Trophoblast cell (in vitro differentiated cells and primary cell): ENCODE measurements at regions not wholly inside any gene's neighbourhood (a gene's known extent, or its start where the extent isn't known, plus 50 kb on each side); places are given as distances from the start of the nearest gene placed in this dataset.
"Not testable (repeated sequence)": the region's sequence is repeated elsewhere in the genome, so short reads cannot be mapped to it uniquely, and the experiment has no call there.

Source experiments
- DNase-seq, 2 donors: peaks; one replicate each; pipeline ENCODE4 v3.0.0-alpha.2; 2016
- H2AFZ ChIP-seq: 2 replicates; pipeline ENCODE4 v1.6.1; 2013; ENCODE audit warnings: low read length, moderate library complexity, mild to moderate bottlenecking; ENCODE audit not compliant: insufficient read depth, poor library complexity
- H2AK5ac ChIP-seq: 2 replicates; pipeline ENCODE4 v1.6.1; 2013; ENCODE audit warnings: mild to moderate bottlenecking, low read length
- H2BK120ac ChIP-seq: 2 replicates; pipeline ENCODE4 v1.6.1; 2013; ENCODE audit warnings: low read length, mild to moderate bottlenecking, moderate library complexity; ENCODE audit not compliant: insufficient read depth, poor library complexity
- H2BK12ac ChIP-seq: 2 replicates; pipeline ENCODE4 v1.6.1; 2013; ENCODE audit warnings: mild to moderate bottlenecking, low read length, moderate library complexity
- H2BK5ac ChIP-seq: 2 replicates; pipeline ENCODE4 v1.6.1; 2013; ENCODE audit warnings: low read length, low read depth, moderate library complexity, mild to moderate bottlenecking; ENCODE audit not compliant: poor library complexity
- H3K14ac ChIP-seq: 2 replicates; pipeline ENCODE4 v1.6.1; 2013; ENCODE audit warnings: mild to moderate bottlenecking, low read length
- H3K18ac ChIP-seq: 2 replicates; pipeline ENCODE4 v1.6.1; 2013; ENCODE audit warnings: mild to moderate bottlenecking, low read length
- H3K23ac ChIP-seq: 2 replicates; pipeline ENCODE4 v1.6.1; 2013; ENCODE audit warnings: low read length
- H3K27ac ChIP-seq: 2 replicates; pipeline ENCODE4 v1.5.1; 2013; ENCODE audit warnings: low read depth, mild to moderate bottlenecking, inconsistent platforms, low read length, moderate library complexity
- H3K27me3 ChIP-seq: 2 replicates; pipeline ENCODE4 v1.6.1; 2013; ENCODE audit warnings: inconsistent platforms, mild to moderate bottlenecking, low read length, moderate library complexity; ENCODE audit not compliant: insufficient read depth
- H3K36me3 ChIP-seq, 2 experiments: 1 replicate in 1 of 2; 2 replicates in 1 of 2; pipeline ENCODE4 v1.6.1; 2013; ENCODE audit warnings: low read length in 2 of 2, mild to moderate bottlenecking in 2 of 2, moderate library complexity in 1 of 2; ENCODE audit not compliant: insufficient read depth in 2 of 2, control insufficient read depth in 1 of 2
- H3K4ac ChIP-seq: 2 replicates; pipeline ENCODE4 v1.6.1; 2013; ENCODE audit warnings: low read depth, mild to moderate bottlenecking, low read length, moderate library complexity
- H3K4me1 ChIP-seq, 2 experiments: 1 replicate in 1 of 2; 2 replicates in 1 of 2; pipeline ENCODE4 v1.6.1; 2013; ENCODE audit warnings: low read length in 2 of 2, mild to moderate bottlenecking in 2 of 2, moderate library complexity in 1 of 2; ENCODE audit not compliant: insufficient read depth in 2 of 2, control insufficient read depth in 1 of 2
- H3K4me2 ChIP-seq: 2 replicates; pipeline ENCODE4 v1.6.1; 2013; ENCODE audit warnings: inconsistent platforms, mild to moderate bottlenecking, low read length, moderate library complexity
- H3K4me3 ChIP-seq: 2 replicates; pipeline ENCODE4 v1.5.1; 2013; ENCODE audit warnings: mild to moderate bottlenecking, low read depth, low read length, inconsistent platforms
- H3K79me1 ChIP-seq: one replicate; pipeline ENCODE4 v1.6.1; 2013; ENCODE audit warnings: low read length
- H3K79me2 ChIP-seq: 2 replicates; pipeline ENCODE4 v1.6.1; 2013; ENCODE audit warnings: low read length, mild to moderate bottlenecking; ENCODE audit not compliant: control insufficient read depth, insufficient read depth, poor library complexity
- H3K9ac ChIP-seq: 2 replicates; pipeline ENCODE4 v1.6.1; 2013; ENCODE audit warnings: mild to moderate bottlenecking, low read length
- H3K9me3 ChIP-seq: 2 replicates; pipeline ENCODE4 v1.6.1; 2013; ENCODE audit warnings: low read depth, mild to moderate bottlenecking, control low read depth, inconsistent platforms, low read length; ENCODE audit not compliant: insufficient read depth
- H4K12ac ChIP-seq: 2 replicates; pipeline ENCODE4 v1.6.1; 2013; ENCODE audit warnings: low read depth, mild to moderate bottlenecking, low read length, moderate library complexity
- H4K8ac ChIP-seq: 2 replicates; pipeline ENCODE4 v1.6.1; 2013; ENCODE audit warnings: low read depth, mild to moderate bottlenecking, low read length, moderate library complexity
- H4K91ac ChIP-seq: one replicate; pipeline ENCODE4 v1.6.1; 2013; ENCODE audit warnings: low read depth, mild to moderate bottlenecking, low read length, moderate library complexity
- WGBS: extraction: QIAGEN DNeasy Blood & Tissue Kit; methylation state at CpG from one replicate; pipeline ENCODE4 v1.1.7; 2013; ENCODE audit warnings: missing lambda C conversion rate; ENCODE audit not compliant: insufficient read length, insufficient coverage; ENCODE audit errors: extremely low coverage; 5-methylcytosine and 5-hydroxymethylcytosine counted together

DNA sequence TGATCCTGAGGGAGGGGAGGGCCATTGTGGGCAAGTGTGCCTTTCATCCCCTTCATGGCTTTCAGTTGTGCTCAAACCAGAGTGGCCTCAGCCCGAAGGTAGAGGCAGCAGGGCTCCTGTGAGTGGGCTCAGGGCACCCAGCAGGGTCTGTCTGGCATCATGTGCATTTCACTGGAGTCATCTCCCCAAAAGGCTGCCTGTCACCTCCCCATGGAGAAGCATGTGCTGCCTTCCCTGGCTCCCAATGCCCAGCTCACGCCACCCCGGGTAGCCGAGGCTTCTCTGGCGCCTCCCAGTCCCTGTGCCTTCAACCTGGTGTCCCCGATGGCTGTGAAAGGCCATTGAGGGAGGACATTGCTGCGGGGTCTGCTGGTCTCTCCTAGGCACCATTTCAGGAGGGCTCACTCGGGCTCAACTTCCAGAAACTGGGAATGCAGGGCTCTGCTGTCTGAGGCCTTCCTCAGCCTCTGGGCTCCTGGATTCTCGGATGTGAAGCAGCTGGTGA lies 213.9 kb downstream of the BANP start:
- H3K4me1 ChIP-seq, H3K36me3 ChIP-seq, H3K23ac ChIP-seq, H3K9me3 ChIP-seq, H3K27ac ChIP-seq, H3K27me3 ChIP-seq, H4K8ac ChIP-seq, H3K14ac ChIP-seq, H4K91ac ChIP-seq, H2BK12ac ChIP-seq, H3K18ac ChIP-seq, H3K9ac ChIP-seq, H2BK5ac ChIP-seq, H2BK120ac ChIP-seq, H3K4me2 ChIP-seq, H4K12ac ChIP-seq, H3K79me1 ChIP-seq, H3K4ac ChIP-seq, DNase-seq, H3K4me3 ChIP-seq, H2AFZ ChIP-seq, H3K79me2 ChIP-seq, H2AK5ac ChIP-seq: not testable (repeated sequence)
- no CpG with 5 or more reads among the region's 9 CpGs for WGBS

DNA sequence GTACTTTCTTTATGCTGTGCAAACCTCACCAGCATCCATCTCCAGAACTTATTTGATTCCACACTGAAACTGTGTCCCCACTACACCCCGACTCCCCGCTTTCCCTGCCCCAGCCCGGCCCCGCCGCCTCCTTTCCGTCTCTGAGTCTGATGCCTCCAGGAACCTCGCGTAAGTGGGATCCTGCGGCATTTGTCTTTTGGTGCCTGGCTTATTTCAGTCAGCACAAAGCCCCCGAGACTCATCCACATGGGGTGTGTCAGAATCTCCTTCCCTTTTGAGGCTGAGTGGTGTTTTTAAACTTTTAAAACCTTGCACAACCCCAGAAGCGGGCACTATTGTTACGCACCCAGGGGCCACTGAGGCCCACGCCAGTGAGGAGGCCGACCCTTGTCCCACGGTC lies 214.4 kb downstream of the BANP start:
- H3K23ac ChIP-seq, H3K9me3 ChIP-seq, H3K14ac ChIP-seq, H3K9ac ChIP-seq, H3K36me3 ChIP-seq, H2BK5ac ChIP-seq, H3K79me2 ChIP-seq, DNase-seq, H2AFZ ChIP-seq, H4K12ac ChIP-seq, H4K8ac ChIP-seq, H4K91ac ChIP-seq, H3K27me3 ChIP-seq, H2BK12ac ChIP-seq, H2AK5ac ChIP-seq, H3K79me1 ChIP-seq, H3K4me1 ChIP-seq, H3K27ac ChIP-seq, H3K18ac ChIP-seq, H3K4me2 ChIP-seq, H3K4ac ChIP-seq, H2BK120ac ChIP-seq, H3K4me3 ChIP-seq: not testable (repeated sequence)
- no CpG with 5 or more reads among the region's 15 CpGs for whole genome bisulfite sequencing

DNA sequence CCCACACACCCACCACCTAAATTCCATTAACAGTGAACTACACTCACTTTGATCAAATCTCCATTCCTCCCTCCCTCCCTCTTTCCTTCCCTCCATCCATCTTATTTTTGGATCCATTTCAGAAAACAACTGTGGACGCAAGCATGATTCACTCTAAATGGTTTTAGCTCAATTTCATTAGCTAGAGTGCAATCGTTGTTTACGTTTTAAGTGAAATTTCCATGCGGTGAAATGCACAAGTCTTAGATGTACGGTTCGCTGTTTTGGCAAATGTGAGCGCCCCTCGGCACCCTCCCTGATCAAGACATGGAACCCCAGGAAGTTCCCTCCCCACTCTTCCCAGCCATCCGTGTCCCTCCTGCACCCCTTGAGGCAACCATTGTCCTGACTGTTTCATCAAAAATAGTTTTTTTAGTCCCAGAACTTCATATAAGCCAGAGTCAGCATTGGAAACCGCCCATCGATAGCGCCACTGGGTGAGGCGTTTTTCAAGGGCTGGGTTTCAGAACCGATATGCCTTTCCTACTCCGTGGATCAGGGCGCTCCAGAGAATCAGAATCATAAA lies 215.1 kb downstream of the BANP start:
- H2BK120ac ChIP-seq, H3K4me2 ChIP-seq, DNase-seq, H3K14ac ChIP-seq, H3K27me3 ChIP-seq, H4K12ac ChIP-seq, H3K79me2 ChIP-seq, H3K4ac ChIP-seq, H3K4me3 ChIP-seq, H3K36me3 ChIP-seq, H4K8ac ChIP-seq, H2BK12ac ChIP-seq, H2AK5ac ChIP-seq, H3K23ac ChIP-seq, H3K18ac ChIP-seq, H2AFZ ChIP-seq, H3K9me3 ChIP-seq, H3K27ac ChIP-seq, H2BK5ac ChIP-seq, H3K79me1 ChIP-seq, H3K9ac ChIP-seq, H4K91ac ChIP-seq, H3K4me1 ChIP-seq: not testable (repeated sequence)
- no CpG with 5 or more reads among the region's 16 CpGs for WGBS

DNA sequence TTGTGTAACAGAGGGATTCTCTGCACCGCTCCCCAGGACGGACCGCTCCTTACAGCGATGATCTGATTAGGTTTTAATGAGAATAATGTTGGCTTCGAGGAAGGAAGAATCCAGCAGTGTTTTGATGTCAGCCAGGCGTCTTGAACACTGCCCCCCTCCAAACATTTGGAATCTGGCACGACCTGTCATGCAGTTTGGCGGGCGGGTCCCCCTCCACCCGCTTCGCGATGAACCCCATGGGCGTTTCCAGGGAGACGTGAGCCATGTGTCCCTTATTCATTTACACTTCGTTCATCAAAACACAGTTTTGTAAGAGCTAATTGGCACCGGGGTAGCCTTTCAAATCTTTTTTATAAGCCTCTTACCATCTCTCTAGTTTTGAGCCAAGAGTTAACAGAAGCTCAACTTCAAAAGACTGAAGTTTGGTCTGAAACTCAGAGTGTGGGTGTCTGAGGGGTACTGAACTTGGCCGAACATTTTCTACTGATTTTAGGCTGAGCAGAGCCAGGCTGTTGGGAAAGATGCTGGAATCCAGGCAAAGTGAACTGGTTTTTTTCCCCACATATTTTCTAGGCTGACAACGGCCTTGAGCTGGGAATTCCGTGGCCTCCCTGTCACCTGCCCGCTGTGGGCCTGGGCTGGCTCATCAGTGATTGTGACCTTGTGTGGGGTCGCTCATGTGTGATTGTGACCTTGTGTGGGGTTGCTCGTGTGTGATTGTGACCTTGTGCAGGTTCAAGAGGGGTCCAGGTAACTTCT lies 214.8 kb upstream of the ZNF469 start:
- H2BK120ac ChIP-seq, H3K36me3 ChIP-seq, H3K27ac ChIP-seq, H3K9me3 ChIP-seq, H2AK5ac ChIP-seq, H2AFZ ChIP-seq, H4K8ac ChIP-seq, H2BK12ac ChIP-seq, H3K23ac ChIP-seq, H3K4ac ChIP-seq, DNase-seq, H4K12ac ChIP-seq, H3K14ac ChIP-seq, H3K18ac ChIP-seq, H3K9ac ChIP-seq, H3K4me2 ChIP-seq, H4K91ac ChIP-seq, H3K27me3 ChIP-seq, H3K4me3 ChIP-seq, H2BK5ac ChIP-seq, H3K79me2 ChIP-seq, H3K79me1 ChIP-seq, H3K4me1 ChIP-seq: not testable (repeated sequence)
- no CpG with 5 or more reads among the region's 22 CpGs for WGBS
